B cell (primary cell): ENCODE measurements at regions not wholly inside any gene's neighbourhood (a gene's known extent, or its start where the extent isn't known, plus 50 kb on each side); places are given as distances from the start of the nearest gene placed in this dataset.
"Not testable (repeated sequence)": the region's sequence is repeated elsewhere in the genome, so short reads cannot be mapped to it uniquely, and the experiment has no call there.

ENCODE experiments used
- ATAC-seq: fragments of 200-7000 bp; cut with Tn5 transposase; one replicate; pipeline ENCODE4 v1.10.0; 2021; ENCODE audit warnings: low read depth, mild to moderate bottlenecking, moderate number of reproducible peaks, moderate library complexity
- CTCF ChIA-PET: fragments of 350-600 bp; sonication (Branson Sonifier 250); formaldehyde crosslinking; loops from one replicate; lab custom pipeline; 2021; ENCODE audit warnings: antibody characterized with exemption, inconsistent platforms; lab: Charles Lee
- POLR2A ChIA-PET: fragments of 350-600 bp; sonication (Branson Sonifier 250); formaldehyde crosslinking; loops from one replicate; lab custom pipeline; 2021; ENCODE audit warnings: antibody characterized with exemption; lab: Charles Lee
- DNase-seq: peaks from one replicate; pipeline ENCODE4 v3.0.0; 2013
- H2AFZ ChIP-seq: 2 replicates; pipeline ENCODE4 v1.6.1; 2012; ENCODE audit warnings: mild to moderate bottlenecking, low read depth, low read length; ENCODE audit not compliant: insufficient read depth, poor library complexity, severe bottlenecking
- H3K27ac ChIP-seq, 2 donors: 1 replicate in 1 of 2; 2 replicates in 1 of 2; pipeline ENCODE4 v1.5.1; 2012 to 2013; ENCODE audit warnings: low read length in 2 of 2, mild to moderate bottlenecking in 2 of 2, moderate library complexity in 1 of 2
- H3K27me3 ChIP-seq, 4 experiments: fragments of 200-600 bp in 1 of 4; sonication (generic) in 1 of 4; replicated peaks in 1 of 4; 1 replicate in 2 of 4; 2 replicates in 2 of 4; pipeline versions ENCODE4 v1.6.1 to v1.7.0; 2013 to 2016; ENCODE audit warnings: low read length in 3 of 4, mild to moderate bottlenecking in 2 of 4, mixed read lengths in 1 of 4, moderate library complexity in 1 of 4; ENCODE audit not compliant: insufficient read depth in 4 of 4, control insufficient read depth in 3 of 4; ENCODE audit errors: control extremely low read depth in 1 of 4
- H3K36me3 ChIP-seq, 2 experiments: replicated peaks in 1 of 2; 1 replicate in 1 of 2; 2 replicates in 1 of 2; pipeline versions ENCODE4 v1.6.1 to v1.7.1; 2013; ENCODE audit warnings: low read length in 1 of 2; ENCODE audit not compliant: insufficient read depth in 2 of 2, control insufficient read depth in 1 of 2; ENCODE audit errors: control extremely low read depth in 1 of 2, extremely low read depth in 1 of 2
- H3K4me1 ChIP-seq, 2 donors: fragments of 200-600 bp in 1 of 2; sonication (generic) in 1 of 2; 1 replicate in 1 of 2; 2 replicates in 1 of 2; pipeline versions ENCODE4 v1.5.1 to v1.6.1; 2013 to 2017; ENCODE audit warnings: low read length in 2 of 2; ENCODE audit not compliant: control insufficient read depth in 2 of 2, insufficient read depth in 2 of 2
- H3K4me2 ChIP-seq: replicated peaks from 2 replicates; pipeline ENCODE3; 2012; ENCODE audit warnings: mild to moderate bottlenecking, low read depth, low read length; ENCODE audit not compliant: poor library complexity, severe bottlenecking
- H3K4me3 ChIP-seq, 5 experiments: fragments of 200-600 bp in 1 of 5; sonication (generic) in 1 of 5; 1 replicate in 3 of 5; 2 replicates in 2 of 5; pipeline versions ENCODE4 v1.5.1 to v1.7.0; 2011 to 2016; ENCODE audit warnings: low read length in 4 of 5, mild to moderate bottlenecking in 4 of 5, low read depth in 2 of 5, control low read depth in 1 of 5, moderate library complexity in 1 of 5; ENCODE audit not compliant: insufficient read depth in 1 of 5; ENCODE audit errors: control extremely low read depth in 1 of 5, extremely low read depth in 1 of 5
- H3K79me2 ChIP-seq: fragments of 200-600 bp; sonication (generic); one replicate; pipeline ENCODE4 v1.6.0; 2016; ENCODE audit warnings: low read length; ENCODE audit not compliant: control insufficient read depth, insufficient read depth
- H3K9ac ChIP-seq: fragments of 200-600 bp; sonication (generic); 2 replicates; pipeline ENCODE4 v1.6.1; 2017; ENCODE audit warnings: mild to moderate bottlenecking, low read length, moderate library complexity
- H3K9me3 ChIP-seq, 3 donors: one replicate each; pipeline versions ENCODE4 v1.6.1 to v1.7.1; 2013; ENCODE audit warnings: low read length in 2 of 3; ENCODE audit not compliant: control insufficient read depth in 2 of 3, insufficient read depth in 1 of 3; ENCODE audit errors: control extremely low read depth in 1 of 3
- H4K20me1 ChIP-seq: 2 replicates; pipeline ENCODE4 v1.6.0; 2012; ENCODE audit warnings: mild to moderate bottlenecking, low read length; ENCODE audit not compliant: insufficient read depth, control insufficient read depth, poor library complexity, severe bottlenecking
- H3K27ac Mint-ChIP-seq: one replicate; pipeline ENCODE4 v1.8.0; 2021; ENCODE audit warnings: mixed read lengths
- H3K27me3 Mint-ChIP-seq: one replicate; pipeline ENCODE4 v1.8.0; 2021; ENCODE audit warnings: mixed read lengths
- H3K4me1 Mint-ChIP-seq: one replicate; pipeline ENCODE4 v1.8.0; 2021; ENCODE audit warnings: mixed read lengths
- H3K4me3 Mint-ChIP-seq: one replicate; pipeline ENCODE4 v1.8.0; 2021; ENCODE audit warnings: mixed read lengths
- H3K9me3 Mint-ChIP-seq: one replicate; pipeline ENCODE4 v1.8.0; 2022; ENCODE audit warnings: mixed read lengths; ENCODE audit not compliant: insufficient read depth
- CTCF ChIP-seq: fragments of 200-600 bp; IDR thresholded peaks from one replicate; pipeline ENCODE4 v1.8.0; 2022; ENCODE audit warnings: antibody characterized with exemption, mild to moderate bottlenecking
- EZH2 ChIP-seq: IDR thresholded peaks from 2 replicates; pipeline ENCODE4 v1.6.1; 2012; ENCODE audit warnings: borderline replicate concordance, low read depth, mild to moderate bottlenecking, moderate library complexity, low read length; ENCODE audit not compliant: insufficient read depth, poor library complexity, severe bottlenecking
- WGBS: methylation state at CpG from one replicate; pipeline ENCODE4 v1.1.5; 2013; ENCODE audit warnings: missing lambda C conversion rate; ENCODE audit not compliant: insufficient coverage; 5-methylcytosine and 5-hydroxymethylcytosine counted together
- intact Hi-C: fragments of 100-400 bp; cut with micrococcal nuclease; formaldehyde crosslinking; loops from one replicate; pipeline ENCODE4 v1.10.0; 2022

- H3K79me2 ChIP-seq, H3K27ac ChIP-seq, ATAC-seq, H3K4me2 ChIP-seq, CTCF ChIA-PET, H3K27me3 Mint-ChIP-seq, POLR2A ChIA-PET, H3K9ac ChIP-seq, H3K4me3 Mint-ChIP-seq, H3K4me3 ChIP-seq, H3K27me3 ChIP-seq, H3K4me1 ChIP-seq, H2AFZ ChIP-seq, H3K9me3 Mint-ChIP-seq, intact Hi-C loops, H4K20me1 ChIP-seq, DNase-seq, H3K36me3 ChIP-seq, H3K27ac Mint-ChIP-seq, H3K4me1 Mint-ChIP-seq: not testable (repeated sequence)
- H3K9me3 ChIP-seq, result peaks cover 1 to 40% (median 13%) of the 10 kb centered on the region in 3 donors
- 82% methylated on average over 10 of the region's 10 CpGs for WGBS
Observed at GRCh38 chr21:9753441-9753840, 767.9 kb upstream of the TPTE start.

GRCh38 chr21:9753943-9754342 is 767.4 kb upstream of the TPTE start:
- Mint-ChIP-seq H3K4me1 (no peaks in the 10 kb centered on the region), H3K9me3 (peaks cover 3% of the 10 kb centered on the region), H3K27me3 (no peaks in the 10 kb centered on the region), H3K4me3 (no peak overlapping the region), H3K27ac (no peak overlapping the region)
- 67% methylated on average over 6 of the region's 7 CpGs for WGBS
- no peaks in the 10 kb centered on the region for H4K20me1 ChIP-seq
- no peaks in the 10 kb centered on the region for H3K27me3 ChIP-seq
- POLR2A ChIA-PET, result no interaction called here
- no peak for TF ChIP-seq CTCF
- no peak for TF ChIP-seq EZH2
- H3K9ac ChIP-seq, result no peak overlapping the region
- H3K9me3 ChIP-seq, result peaks cover 1 to 42% (median 13%) of the 10 kb centered on the region in 3 donors
- no peak overlapping the region for H3K27ac ChIP-seq
- no peak overlapping the region for H2AFZ ChIP-seq
- CTCF ChIA-PET, result no interaction called here
- no peak overlapping the region for H3K4me2 ChIP-seq
- intact Hi-C loops, result no loop called here
- ATAC-seq (no peak), DNase-seq (no peak)
- H3K36me3 ChIP-seq, result no peaks in the 10 kb centered on the region
- no peaks in the 10 kb centered on the region for H3K79me2 ChIP-seq
- no peaks in the 10 kb centered on the region for H3K4me1 ChIP-seq
- H3K4me3 ChIP-seq, result no peak overlapping the region

GRCh38 chr21:9754434-9754833 is 766.9 kb upstream of the TPTE start:
- intact Hi-C loops, H3K27me3 Mint-ChIP-seq, H3K36me3 ChIP-seq, CTCF ChIA-PET, H3K27ac Mint-ChIP-seq, H4K20me1 ChIP-seq, H3K4me3 ChIP-seq, H3K4me3 Mint-ChIP-seq, H3K27me3 ChIP-seq, H3K27ac ChIP-seq, POLR2A ChIA-PET, H3K9me3 Mint-ChIP-seq, ATAC-seq, H3K4me1 ChIP-seq, H3K4me1 Mint-ChIP-seq, H3K4me2 ChIP-seq, H3K9ac ChIP-seq, DNase-seq, H3K79me2 ChIP-seq, H2AFZ ChIP-seq: not testable (repeated sequence)
- WGBS, result 80% methylated on average over 1 of the region's 1 CpG
- peaks cover 1 to 44% (median 13%) of the 10 kb centered on the region in 3 donors for H3K9me3 ChIP-seq
